DND-41 (cell line): ENCODE measurements at regions not wholly inside any gene's neighbourhood (a gene's known extent, or its start where the extent isn't known, plus 50 kb on each side); places are given as distances from the start of the nearest gene placed in this dataset.

ENCODE experiments used
- ATAC-seq: fragments of 200-7000 bp; cut with Tn5 transposase; 3 replicates; pipeline ENCODE4 v1.9.1; 2021; ENCODE audit warnings: low read depth; ENCODE audit not compliant: insufficient read depth
- DNase-seq: peaks from one replicate; pipeline ENCODE4 v3.0.0-alpha.2; 2020
- H2AFZ ChIP-seq: 2 replicates; pipeline ENCODE4 v1.6.0; 2012; ENCODE audit warnings: low read depth, low read length
- H3K27ac ChIP-seq: 2 replicates; pipeline ENCODE4 v1.5.1; 2012; ENCODE audit warnings: low read length, inconsistent platforms
- H3K27me3 ChIP-seq: fragments of 200-600 bp; sonication (generic); 2 replicates; pipeline ENCODE4 v1.6.0; 2012; ENCODE audit warnings: low read length, mild to moderate bottlenecking, inconsistent platforms; ENCODE audit not compliant: insufficient read depth, poor library complexity
- H3K36me3 ChIP-seq: 2 replicates; pipeline ENCODE4 v1.5.1; 2012; ENCODE audit warnings: low read length, inconsistent platforms; ENCODE audit not compliant: insufficient read depth
- H3K4me1 ChIP-seq: 2 replicates; pipeline ENCODE4 v1.5.1; 2012; ENCODE audit warnings: mild to moderate bottlenecking, low read length; ENCODE audit not compliant: insufficient read depth
- H3K4me2 ChIP-seq: 2 replicates; pipeline ENCODE4 v1.6.0; 2012; ENCODE audit warnings: mild to moderate bottlenecking, moderate library complexity, low read length, inconsistent platforms; ENCODE audit not compliant: insufficient read depth
- H3K4me3 ChIP-seq, 2 experiments: fragments of 200-600 bp in 1 of 2; shearing (Covaris generic) in 1 of 2; 2 replicates each; pipeline ENCODE4 v1.5.1; 2012 to 2016; ENCODE audit warnings: inconsistent platforms in 2 of 2, low read length in 2 of 2, mild to moderate bottlenecking in 2 of 2, low read depth in 1 of 2, moderate library complexity in 1 of 2
- H3K79me2 ChIP-seq: 2 replicates; pipeline ENCODE4 v1.6.0; 2012; ENCODE audit warnings: low read length, inconsistent platforms; ENCODE audit not compliant: insufficient read depth
- H3K9ac ChIP-seq: 2 replicates; pipeline ENCODE4 v1.6.0; 2012; ENCODE audit warnings: low read depth, mild to moderate bottlenecking, inconsistent platforms, low read length, moderate library complexity
- H3K9me3 ChIP-seq: 2 replicates; pipeline ENCODE4 v1.5.1; 2012; ENCODE audit warnings: low read length, moderate library complexity, mild to moderate bottlenecking, inconsistent platforms; ENCODE audit not compliant: insufficient read depth, severe bottlenecking
- H4K20me1 ChIP-seq: 2 replicates; pipeline ENCODE4 v1.6.0; 2012; ENCODE audit warnings: low read length; ENCODE audit not compliant: insufficient read depth
- CTCF ChIP-seq: IDR thresholded peaks from 2 replicates; pipeline ENCODE4 v1.5.1; 2012; ENCODE audit warnings: borderline replicate concordance, low read length, moderate library complexity, mild to moderate bottlenecking; ENCODE audit not compliant: poor library complexity, severe bottlenecking; ENCODE audit errors: extremely low read depth
- EZH2 ChIP-seq: IDR thresholded peaks from 3 replicates; pipeline ENCODE4 v1.6.1; 2012; ENCODE audit warnings: borderline replicate concordance, low read depth, mild to moderate bottlenecking, moderate library complexity, low read length, inconsistent platforms; ENCODE audit not compliant: severe bottlenecking

- H3K9ac ChIP-seq, result no peak overlapping the region
- no peaks in the 10 kb centered on the region for H3K4me1 ChIP-seq
- H4K20me1 ChIP-seq, result no peaks in the 10 kb centered on the region
- DNase-seq (no peak), ATAC-seq (no peak)
- H3K79me2 ChIP-seq, result no peaks in the 10 kb centered on the region
- no peak overlapping the region for H3K4me2 ChIP-seq
- H3K4me3 ChIP-seq, result no peak overlapping the region
- TF ChIP-seq CTCF, result no peak
- no peak for TF ChIP-seq EZH2
- H3K9me3 ChIP-seq, result no peaks in the 10 kb centered on the region
- no peaks in the 10 kb centered on the region for H3K36me3 ChIP-seq
- H3K27me3 ChIP-seq, result peaks cover 19% of the 10 kb centered on the region
- H2AFZ ChIP-seq, result no peak overlapping the region
- no peak overlapping the region for H3K27ac ChIP-seq
These were observed 247.7 kb upstream of the ANKRD55 start for GRCh38 chr5:56480705-56481427.

- Histone ChIP-seq H3K36me3 (no peaks in the 10 kb centered on the region), H4K20me1 (no peaks in the 10 kb centered on the region), H3K4me3 (no peak overlapping the region), H3K9me3 (no peaks in the 10 kb centered on the region), H3K27me3 (peaks cover 19% of the 10 kb centered on the region), H3K27ac (no peak overlapping the region), H3K4me2 (no peak overlapping the region), H2AFZ (no peak overlapping the region), H3K79me2 (no peaks in the 10 kb centered on the region), H3K4me1 (no peaks in the 10 kb centered on the region), H3K9ac (no peak overlapping the region)
- no peak for ATAC-seq
- TF ChIP-seq EZH2 (no peak), CTCF (no peak)
- DNase-seq, result no peak
These were observed 247.1 kb upstream of the ANKRD55 start for GRCh38 chr5:56480078-56480704.

GRCh38 chr5:56479696-56480077 lies 246.6 kb upstream of the ANKRD55 start:
- H3K27me3 ChIP-seq, result peaks cover 19% of the 10 kb centered on the region
- H3K79me2 ChIP-seq, result no peaks in the 10 kb centered on the region
- no peaks in the 10 kb centered on the region for H3K9me3 ChIP-seq
- no peak overlapping the region for H2AFZ ChIP-seq
- H3K27ac ChIP-seq, result no peak overlapping the region
- no peaks in the 10 kb centered on the region for H3K4me1 ChIP-seq
- no peaks in the 10 kb centered on the region for H3K36me3 ChIP-seq
- no peak overlapping the region for H3K9ac ChIP-seq
- no peak for TF ChIP-seq EZH2
- no peak for TF ChIP-seq CTCF
- H3K4me3 ChIP-seq, result no peak overlapping the region
- no peak overlapping the region for H3K4me2 ChIP-seq
- ATAC-seq (no peak), DNase-seq (no peak)
- H4K20me1 ChIP-seq, result no peaks in the 10 kb centered on the region
